DMS114 treated with DMSO at 0.1 percent for 48 hours (cell line): ENCODE measurements at regions not wholly inside any gene's neighbourhood (a gene's known extent, or its start where the extent isn't known, plus 50 kb on each side); places are given as distances from the start of the nearest gene placed in this dataset.

ENCODE experiments used
- DNase-seq: peaks from one replicate; lab custom pipeline; 2025; ENCODE audit not compliant: unreplicated experiment; lab: John Stamatoyannopoulos, UW

DNA sequence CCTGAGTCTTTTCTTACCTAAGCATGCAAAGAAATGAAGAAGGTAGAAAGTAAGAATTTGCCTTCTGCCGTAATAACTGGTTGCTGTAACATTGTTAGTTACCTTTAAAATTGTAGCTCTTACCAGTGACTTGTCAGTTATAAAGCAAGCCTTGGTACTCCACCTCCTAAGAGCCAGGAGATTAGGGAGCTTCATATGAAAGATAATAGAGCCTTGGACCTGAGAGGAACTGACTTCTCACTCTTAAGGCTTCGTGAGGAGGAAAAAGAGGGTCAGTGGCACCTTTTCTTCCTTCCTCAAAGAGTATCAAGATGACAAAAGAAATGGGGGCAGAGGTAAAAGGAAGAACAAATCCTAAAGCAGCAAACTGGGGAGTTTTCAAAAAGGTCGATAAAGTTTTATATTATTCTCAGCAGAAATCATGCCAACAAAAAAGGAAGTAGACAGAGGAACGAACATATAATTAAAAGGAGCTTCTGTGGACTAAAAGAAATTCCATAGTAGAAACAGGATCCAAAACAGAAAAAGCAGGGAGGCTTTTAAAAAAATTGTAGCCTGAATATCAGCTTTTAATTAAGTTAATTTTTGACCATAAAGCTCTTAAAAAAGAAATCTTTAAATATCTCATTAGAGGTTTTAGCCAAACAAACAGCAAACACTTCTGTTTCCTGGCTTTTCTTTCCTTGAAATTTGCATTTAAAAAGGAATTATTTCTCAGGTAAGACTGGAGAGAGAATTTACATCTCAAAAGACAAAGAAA lies 847.1 kb upstream of the ALCAM start:
- no peak for DNase-seq

DNA sequence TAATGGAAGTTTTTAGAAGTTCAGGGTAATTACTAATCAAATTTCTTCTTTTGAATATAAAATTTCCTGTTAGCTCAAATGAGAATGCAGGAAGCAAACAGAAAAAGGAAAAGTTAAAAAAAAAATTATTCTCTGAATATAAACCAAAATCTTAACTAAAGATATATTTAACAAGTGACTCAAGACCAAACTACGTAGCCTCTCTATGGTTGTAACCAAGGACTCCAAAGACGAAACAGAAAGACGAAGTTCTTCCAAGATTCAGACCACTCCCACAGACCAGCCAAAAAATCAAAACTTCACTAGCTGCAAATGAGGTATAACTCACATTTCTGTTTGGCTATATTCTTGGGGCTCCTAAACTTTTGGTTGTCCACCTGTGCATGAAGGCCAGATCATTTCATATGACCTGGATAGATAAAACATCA lies 846.5 kb upstream of the ALCAM start:
- DNase-seq = no peak

DNA sequence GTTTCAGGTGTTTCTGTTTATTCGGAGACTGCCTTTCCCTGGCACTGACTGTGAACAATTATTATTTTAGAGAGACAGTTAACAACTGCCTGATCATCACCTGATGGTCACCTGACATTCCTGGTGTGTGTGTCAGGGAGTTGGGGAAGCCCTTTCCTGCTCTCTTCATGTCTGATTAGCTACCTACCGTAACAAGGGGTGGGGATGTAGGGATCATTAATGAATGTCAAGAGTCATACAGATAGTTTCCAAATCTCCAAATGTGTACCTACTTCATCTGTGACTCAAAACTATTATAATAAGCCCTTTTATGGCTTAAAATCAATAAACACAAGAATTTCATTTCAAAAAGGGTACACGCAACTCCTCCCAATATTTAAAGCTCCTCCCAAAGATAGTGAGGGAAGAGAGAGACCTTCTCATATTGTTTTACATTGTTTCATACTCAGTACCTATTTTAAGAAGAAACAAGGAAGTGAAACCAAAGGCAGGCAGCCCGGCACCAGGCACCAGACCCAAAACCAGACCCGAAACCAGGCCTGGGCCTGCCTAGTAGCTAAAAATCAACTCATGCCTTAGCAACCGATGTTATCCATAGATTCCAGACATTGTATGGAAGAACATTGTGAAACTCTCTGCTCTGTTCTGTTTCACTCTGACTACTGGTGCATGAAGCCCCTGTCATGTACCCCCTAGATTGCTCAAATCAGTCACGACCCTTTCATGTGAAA lies 844.9 kb upstream of the ALCAM start:
- DNase-seq = no peak

DNA sequence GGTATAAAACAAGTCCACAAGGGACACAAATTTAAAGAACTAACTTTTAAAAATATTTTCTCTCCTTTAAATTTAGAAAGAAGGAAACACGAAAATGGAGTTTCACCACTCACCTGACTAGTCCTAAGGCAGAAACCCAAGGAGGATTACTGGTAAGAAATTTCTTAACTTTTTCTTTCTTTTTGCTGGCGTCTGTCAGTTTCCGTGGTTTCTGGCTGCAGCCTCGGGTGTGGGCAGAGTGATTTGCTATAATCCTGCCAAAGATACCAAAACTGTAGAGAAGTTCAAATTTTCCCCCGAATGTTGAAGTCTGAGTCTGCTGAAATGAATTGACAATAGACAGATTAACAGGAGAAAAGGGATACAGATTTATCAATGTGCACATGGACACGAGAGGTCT lies 843.6 kb upstream of the ALCAM start:
- DNase-seq = no peak

DNA sequence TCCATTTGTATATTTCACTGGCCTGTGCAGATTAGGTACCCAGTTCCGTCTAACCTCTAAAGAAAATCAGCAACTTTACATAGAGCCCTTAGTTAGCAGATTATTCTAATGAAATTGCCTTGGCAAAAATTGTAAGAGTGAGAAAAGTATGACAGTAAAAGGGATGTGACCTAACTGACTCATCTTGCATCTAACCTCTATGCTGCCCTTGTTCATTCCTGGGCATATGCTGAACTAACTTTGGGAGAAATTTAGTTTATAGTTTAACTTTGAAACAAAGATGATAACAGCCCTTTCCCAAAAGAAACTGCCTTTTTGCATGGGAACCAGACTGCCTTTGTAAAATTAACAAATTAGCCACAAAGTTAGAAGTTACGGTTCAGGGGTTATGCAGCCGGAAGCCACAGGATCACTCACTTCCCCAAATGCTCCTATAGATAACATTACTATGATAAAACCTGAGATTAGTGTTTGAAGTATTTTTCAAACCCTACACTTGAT lies 839.8 kb upstream of the ALCAM start:
- DNase-seq = no peak

DNA sequence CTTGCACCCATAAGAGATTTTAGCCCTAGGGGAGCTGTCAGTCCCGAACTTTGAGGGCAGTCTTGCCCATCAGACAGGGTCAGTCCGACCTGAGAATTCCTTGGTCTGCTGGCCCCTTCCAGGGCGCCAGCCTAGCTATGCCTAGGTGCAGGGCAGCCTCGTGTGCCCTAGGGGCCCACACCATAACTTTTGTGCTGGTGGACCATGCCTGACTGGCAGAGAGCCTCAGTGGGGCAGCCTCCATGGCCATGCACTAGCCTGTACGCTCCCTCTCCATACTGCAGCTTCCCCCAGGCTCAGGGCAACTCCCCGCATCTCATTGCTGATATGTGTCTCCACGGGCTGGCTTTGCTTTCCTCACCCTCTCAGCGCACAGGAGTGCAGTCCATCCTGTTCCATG lies 835.8 kb upstream of the ALCAM start:
- no peak for DNase-seq

DNA sequence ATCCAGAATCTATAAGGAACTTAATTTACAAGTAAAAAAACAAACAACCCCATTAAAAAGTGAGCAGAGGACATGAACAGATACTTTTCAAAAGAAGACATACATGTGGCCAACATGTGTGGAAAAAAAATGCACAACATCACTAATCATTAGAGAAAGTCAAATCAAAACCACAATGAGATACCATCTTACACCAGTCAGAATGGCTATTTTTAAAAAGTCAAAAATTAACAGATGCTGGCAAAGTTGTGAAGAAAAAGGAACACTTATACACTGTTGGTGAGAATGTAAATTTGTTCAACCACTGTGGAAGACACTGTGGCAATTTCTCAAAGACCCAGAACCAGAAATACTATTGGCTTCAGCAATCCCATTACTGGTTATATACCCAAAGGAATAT lies 830.0 kb upstream of the ALCAM start:
- no peak for DNase-seq

DNA sequence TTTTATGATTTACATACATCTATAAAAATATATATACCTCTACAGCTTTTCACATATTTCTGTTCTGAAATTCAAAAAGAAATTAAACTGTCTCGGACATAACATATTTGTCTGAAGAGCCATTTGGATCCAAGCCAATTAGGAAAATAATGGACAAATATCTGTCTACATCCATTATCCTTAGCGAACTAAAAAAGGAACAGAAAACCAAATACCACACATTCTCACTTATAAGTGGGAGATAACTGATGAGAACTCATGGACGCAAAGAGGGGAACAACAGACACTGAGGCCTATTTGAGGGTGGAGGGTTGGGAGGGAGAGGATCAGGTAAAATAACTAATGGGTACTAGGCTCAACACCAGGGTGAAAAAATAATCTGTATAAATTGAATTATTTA lies 829.4 kb upstream of the ALCAM start:
- no peak for DNase-seq

DNA sequence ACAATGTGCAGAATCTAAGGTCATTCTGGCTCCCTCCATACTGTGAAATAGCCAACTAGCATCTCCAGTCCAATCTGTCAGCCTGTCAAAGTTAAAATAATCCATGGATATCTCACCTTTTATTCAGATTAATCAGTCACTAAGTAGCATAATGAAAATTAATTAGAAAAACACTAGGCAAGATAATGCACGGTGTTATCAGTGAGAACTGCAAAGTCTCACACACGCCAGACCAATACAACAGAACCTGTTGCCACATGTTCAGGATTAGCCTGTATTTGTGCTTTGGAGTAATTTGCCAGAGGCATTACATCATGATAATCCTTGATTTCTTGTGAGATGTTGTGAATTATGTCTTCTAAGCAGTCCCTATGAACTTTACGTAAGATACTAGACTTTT lies 820.4 kb upstream of the ALCAM start:
- no peak for DNase-seq

DNA sequence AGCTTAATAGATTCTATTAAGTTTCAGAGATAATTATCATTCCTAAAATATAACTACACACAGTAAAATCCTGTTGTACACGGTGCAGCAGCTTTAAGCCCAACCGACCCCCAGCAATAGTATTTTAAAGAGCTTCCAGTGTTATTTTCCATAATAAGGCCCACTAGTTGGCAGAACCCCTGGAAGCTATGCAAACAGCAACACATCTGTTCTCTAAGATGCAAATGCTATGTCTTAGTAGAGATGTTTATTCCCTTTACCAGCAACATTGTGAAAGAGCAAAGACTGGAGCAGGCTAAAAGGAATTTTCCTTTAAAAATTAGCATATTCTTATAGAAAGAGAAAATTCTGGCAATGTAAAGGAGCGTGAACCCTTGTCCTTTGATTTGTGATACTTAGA lies 819.7 kb upstream of the ALCAM start:
- no peak for DNase-seq

DNA sequence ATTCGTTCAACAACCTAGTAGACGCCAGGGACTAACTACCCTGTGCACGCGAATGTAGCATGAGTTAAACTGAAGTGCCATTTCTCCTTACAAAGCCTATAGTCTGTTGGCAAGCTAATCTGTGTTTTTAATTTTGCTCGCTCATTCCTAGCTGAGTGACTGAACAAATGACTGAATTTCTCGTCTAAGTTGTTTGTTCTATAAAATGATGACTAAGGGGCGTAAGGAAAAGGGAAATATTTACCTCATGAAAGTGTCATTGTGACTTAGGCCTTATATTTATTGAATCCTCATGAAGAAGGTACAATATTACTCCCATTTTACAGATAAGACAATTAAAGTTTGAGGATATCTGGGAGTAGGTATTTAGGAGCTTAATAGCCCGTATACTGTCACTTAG lies 818.3 kb upstream of the ALCAM start:
- no peak for DNase-seq

DNA sequence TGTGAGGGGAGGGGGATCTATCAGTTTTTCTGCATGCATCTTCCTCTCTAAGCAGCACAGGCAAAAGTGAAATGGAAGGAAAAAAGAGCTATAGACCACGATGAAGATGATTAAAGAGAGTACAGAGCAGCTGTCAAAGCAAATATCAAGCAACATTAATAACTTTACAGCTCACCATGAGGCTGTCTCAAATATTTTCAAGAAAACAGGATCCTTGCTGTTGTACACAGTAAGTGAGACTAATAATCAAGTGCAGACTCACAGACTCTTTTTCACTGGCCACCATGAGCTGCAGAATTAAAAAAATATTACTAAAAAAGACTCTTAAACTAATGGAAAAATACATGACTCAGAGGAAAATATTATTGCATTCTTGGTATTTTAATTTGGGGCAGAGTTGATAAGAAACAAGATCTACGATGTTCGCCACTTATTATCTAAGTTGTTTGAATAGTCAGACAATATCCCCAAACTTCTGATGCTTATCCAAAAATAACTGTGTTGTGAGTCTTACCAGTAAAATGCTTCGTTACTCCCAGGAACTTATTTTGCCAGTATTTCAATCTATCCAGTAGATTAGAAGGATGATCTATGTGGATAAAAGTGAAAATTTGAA lies 817.5 kb upstream of the ALCAM start:
- no peak for DNase-seq

DNA sequence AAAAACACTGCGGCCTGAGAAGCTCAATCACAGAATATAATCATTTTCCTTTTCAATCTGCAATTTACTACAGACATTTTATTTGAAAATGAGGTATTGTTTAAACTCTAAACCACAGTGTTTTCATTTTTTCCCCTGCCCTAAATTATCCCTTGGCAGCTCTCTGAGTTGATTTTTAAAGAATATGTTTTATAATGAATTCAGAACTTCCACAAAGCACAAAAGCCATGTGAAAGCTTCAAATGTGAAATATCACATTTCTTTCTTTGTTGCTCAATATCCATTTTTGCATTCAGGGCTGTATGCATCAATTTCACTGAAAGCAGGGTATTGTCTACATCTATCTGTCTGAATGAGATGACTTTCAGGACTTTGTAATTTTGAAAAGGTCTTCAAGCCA lies 813.6 kb upstream of the ALCAM start:
- DNase-seq = no peak

DNA sequence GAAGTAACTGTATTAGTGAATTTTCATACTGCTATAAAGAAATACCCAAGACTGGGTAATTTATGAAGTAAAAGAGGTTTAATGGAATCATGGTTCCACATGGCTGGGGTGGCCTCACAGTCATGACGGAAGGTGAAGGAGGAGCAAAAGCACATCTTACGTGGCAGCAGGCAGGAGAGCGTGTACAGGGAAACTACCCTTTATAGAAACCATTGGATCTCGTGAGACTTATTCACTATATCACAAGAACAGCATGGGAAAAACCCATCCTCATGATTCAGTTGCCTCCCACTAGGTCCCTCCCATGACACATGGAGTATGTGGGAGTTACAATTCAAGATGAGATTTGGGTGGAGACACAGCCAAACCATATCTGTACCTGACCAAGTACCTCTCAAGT lies 812.3 kb upstream of the ALCAM start:
- DNase-seq = no peak

DNA sequence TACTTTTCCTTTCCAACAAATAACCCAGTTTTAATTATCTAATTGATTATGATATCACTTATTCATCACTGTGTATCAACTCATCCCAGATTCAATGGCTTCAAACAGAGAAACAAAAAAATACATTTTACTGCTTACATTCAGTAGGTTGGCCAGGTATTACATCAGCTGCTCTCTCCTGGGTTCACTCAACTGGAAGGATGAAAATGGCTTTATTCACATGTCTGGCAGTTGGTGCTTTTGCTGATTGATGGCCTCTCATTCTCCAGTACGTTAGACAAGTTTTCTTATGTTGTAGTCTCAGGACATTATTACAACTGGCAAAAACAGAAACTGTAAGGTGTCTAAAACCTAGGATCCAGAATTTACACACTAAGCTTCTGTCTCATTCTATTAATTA lies 811.0 kb upstream of the ALCAM start:
- DNase-seq = no peak

DNA sequence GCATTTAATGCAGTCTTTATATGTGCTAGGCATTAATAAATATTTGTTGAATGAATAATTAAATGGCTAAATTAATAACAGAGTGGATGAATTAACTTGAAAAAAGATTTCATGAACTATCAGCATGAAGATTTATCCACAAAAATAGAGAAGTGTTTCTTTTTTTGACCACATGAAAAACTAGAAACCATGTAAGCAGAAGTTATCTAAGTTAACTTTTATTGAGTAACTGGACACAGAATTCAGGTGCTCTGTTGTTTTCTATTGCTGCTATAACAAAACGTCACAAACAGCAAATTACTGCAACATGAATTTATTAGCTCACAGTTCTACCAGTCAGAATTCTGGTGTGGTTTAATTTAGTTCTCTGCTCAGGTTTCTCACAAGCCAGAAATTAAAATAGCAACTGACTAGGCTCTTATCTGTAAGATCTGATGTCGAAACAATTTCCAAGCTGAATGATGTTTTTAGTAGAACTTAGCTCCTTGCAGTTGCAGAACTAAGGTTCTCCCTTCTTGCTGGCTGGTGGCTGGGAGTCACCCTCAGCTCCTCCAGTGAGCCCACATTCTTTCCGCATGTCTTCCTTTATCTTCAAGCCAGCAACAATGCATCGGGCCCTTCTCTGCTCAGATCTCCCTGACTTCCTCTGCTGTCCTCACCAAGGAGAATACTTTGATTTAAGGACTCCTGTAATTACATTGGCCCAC lies 810.2 kb upstream of the ALCAM start:
- DNase-seq = no peak

DNA sequence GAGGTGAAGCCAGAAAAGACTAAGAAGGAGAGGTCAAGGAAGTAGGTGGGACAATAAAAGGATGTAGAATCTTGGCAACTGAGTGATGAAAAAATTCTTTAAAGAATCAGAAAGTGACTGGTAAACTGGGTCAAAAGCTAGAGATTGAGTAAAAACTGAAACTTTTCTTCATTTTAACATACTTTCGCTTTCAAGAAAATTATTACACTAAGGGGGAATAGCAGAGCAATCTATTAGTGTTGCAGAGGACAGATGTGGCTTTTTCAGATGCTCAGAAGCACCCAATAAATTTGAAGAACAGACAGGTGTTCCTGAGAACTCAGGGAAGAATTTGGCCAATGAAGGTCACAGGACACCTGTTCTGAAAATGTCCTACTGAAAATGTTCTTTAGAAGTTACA lies 805.4 kb upstream of the ALCAM start:
- DNase-seq = no peak

DNA sequence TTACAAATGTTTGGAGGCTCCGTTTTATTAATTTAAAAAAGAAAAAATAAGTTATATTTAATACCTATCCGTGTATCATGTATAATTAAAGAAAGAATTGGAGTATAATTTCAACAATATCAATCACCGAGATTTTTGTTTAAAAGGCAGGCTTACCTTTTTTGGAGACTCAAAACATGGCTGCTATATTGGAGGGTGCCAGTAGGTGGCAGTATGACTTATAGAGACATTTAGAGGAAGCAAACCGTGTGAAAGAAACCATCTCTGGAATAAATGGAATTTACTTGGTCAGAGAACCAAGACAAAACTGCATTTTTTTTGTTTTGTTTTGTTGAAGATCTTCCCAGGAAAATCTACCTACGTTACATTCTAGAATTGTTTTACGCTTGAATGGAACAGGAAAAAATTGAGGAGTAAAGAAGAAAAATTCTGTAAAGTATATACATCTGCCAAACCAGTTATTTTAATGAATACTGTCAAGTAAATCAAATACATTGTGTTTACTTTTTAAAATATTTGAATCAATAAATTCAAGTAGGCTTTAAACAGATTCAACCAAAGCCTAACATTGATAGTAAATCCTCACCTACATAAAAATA lies 802.6 kb upstream of the ALCAM start:
- DNase-seq = no peak

DNA sequence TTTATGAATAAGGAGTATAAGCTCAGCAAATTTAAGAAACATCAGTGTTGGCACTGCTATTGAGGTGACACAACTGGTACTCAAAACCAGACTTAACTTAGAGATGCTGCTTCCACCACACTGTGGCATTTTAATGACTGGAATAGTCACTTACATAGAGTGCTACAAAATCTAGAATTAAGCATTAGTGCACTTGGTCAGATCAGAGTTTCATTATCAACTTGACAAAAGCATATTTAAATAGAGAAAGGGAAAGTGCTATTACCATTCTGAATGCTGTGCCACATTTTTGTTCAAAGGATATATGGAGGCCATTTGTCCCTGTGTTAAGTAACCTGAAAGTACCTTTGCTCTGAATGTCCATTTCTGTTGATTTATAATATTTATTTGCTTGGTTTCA lies 800.7 kb upstream of the ALCAM start:
- no peak for DNase-seq

DNA sequence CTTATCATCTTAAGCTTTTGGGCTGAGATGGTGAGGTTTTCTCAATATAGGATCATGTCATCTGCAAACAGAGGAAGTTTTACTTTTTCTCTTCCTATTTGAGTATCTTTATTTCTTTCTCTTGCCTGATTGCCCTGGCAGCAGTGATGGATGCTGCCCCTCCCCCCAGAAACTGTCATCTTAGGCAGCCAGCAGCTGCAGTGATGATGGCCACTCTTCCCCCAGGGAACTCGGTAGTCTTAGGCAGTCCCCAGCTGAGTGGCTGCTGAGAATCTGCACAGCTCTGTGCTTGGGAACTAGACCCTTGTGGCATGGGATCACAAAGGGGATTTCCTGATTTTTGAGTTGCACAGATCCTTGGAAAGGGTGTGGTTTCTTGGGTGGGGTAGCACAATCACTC lies 791.1 kb upstream of the ALCAM start:
- DNase-seq = no peak

DNA sequence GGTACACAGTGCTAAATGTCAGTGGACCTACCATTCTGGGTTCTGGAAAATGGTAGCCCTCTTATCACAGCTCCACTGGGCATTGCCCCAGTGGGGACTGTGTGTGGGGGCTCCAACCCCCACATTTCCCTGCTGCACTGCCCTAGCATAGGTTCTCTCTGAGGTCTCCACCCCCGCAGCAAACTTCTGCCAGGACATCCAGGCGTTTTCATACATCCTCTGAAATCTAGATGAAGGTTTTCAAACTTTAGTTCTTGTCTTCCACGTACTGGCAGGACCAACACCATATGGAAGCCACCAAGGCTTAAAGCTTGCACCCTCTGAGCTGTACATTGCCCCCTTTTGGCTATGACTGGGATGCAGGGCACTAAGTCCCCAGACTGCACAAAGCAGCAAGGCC lies 788.2 kb upstream of the ALCAM start:
- no peak for DNase-seq
